ENCODE measurements at regions not wholly inside any gene's neighbourhood (a gene's known extent, or its start where the extent isn't known, plus 50 kb on each side); places are given as distances from the start of the nearest gene placed in this dataset.
A peak's percentile ranks its signal among the peaks of the same experiment; 100 is the strongest.

GRCh38 chr13:99626461-99627082 is 125.3 kb downstream of the TM9SF2 start:
- H3K27me3 Mint-ChIP-seq = peaks cover 4% of the 10 kb centered on the region
- no peaks in the 10 kb centered on the region for H3K27me3 ChIP-seq (ENCODE audit: control insufficient read depth, insufficient read depth, low read length)
- DNase-seq (no peak), ATAC-seq (ENCODE audit: low read depth in 2 of 2) (no peak)
- H3K36me3 ChIP-seq (ENCODE audit: control insufficient read depth, insufficient read depth, low read length) = no peaks in the 10 kb centered on the region
- H3K4me1 ChIP-seq (ENCODE audit: control insufficient read depth, insufficient read depth, low read length, poor library complexity, severe bottlenecking) = no peaks in the 10 kb centered on the region
- H3K4me3 Mint-ChIP-seq = no peak overlapping the region
- H3K4me1 Mint-ChIP-seq = peaks cover 5 to 10% (median 7%) of the 10 kb centered on the region in 4 donors
- H3K36me3 Mint-ChIP-seq = peaks cover 13% of the 10 kb centered on the region
- no peak overlapping the region for H3K27ac Mint-ChIP-seq
- no peak overlapping the region for H3K4me3 ChIP-seq (ENCODE audit: low read depth, low read length)
- H3K27ac ChIP-seq (ENCODE audit: insufficient read depth, low read length, poor library complexity, severe bottlenecking) = no peak overlapping the region
- no peaks in the 10 kb centered on the region for H3K9me3 ChIP-seq (ENCODE audit: control insufficient read depth in 2 of 2, low read length in 2 of 2)
- H3K9me3 Mint-ChIP-seq = peaks cover 0 to 3% (median 0%) of the 10 kb centered on the region in 7 donors

GRCh38 chr13:99624936-99625540 is 123.8 kb downstream of the TM9SF2 start:
- Histone ChIP-seq H3K36me3 (ENCODE audit: control insufficient read depth, insufficient read depth, low read length) (no peaks in the 10 kb centered on the region), H3K4me3 (ENCODE audit: low read depth, low read length) (no peak overlapping the region), H3K4me1 (ENCODE audit: control insufficient read depth, insufficient read depth, low read length, poor library complexity, severe bottlenecking) (no peaks in the 10 kb centered on the region), H3K27ac (ENCODE audit: insufficient read depth, low read length, poor library complexity, severe bottlenecking) (no peak overlapping the region), H3K27me3 (ENCODE audit: control insufficient read depth, insufficient read depth, low read length) (no peaks in the 10 kb centered on the region), H3K9me3 (ENCODE audit: control insufficient read depth in 2 of 2, low read length in 2 of 2) (no peaks in the 10 kb centered on the region)
- H3K4me3 Mint-ChIP-seq = no peak overlapping the region
- peaks cover 0 to 3% (median 0%) of the 10 kb centered on the region in 7 donors for H3K9me3 Mint-ChIP-seq
- H3K4me1 Mint-ChIP-seq = peaks cover 5 to 16% (median 9%) of the 10 kb centered on the region in 4 donors
- ATAC-seq (ENCODE audit: low read depth in 2 of 2) (no peak), DNase-seq (no peak)
- peaks cover 13% of the 10 kb centered on the region for H3K36me3 Mint-ChIP-seq
- H3K27ac Mint-ChIP-seq = no peak overlapping the region
- H3K27me3 Mint-ChIP-seq = peaks cover 4% of the 10 kb centered on the region

GRCh38 chr13:99620806-99621205 is 119.5 kb downstream of the TM9SF2 start:
- Histone ChIP-seq H3K4me3 (ENCODE audit: low read depth, low read length) (no peak overlapping the region), H3K27ac (ENCODE audit: insufficient read depth, low read length, poor library complexity, severe bottlenecking) (no peak overlapping the region), H3K36me3 (ENCODE audit: control insufficient read depth, insufficient read depth, low read length) (no peaks in the 10 kb centered on the region), H3K27me3 (ENCODE audit: control insufficient read depth, insufficient read depth, low read length) (no peaks in the 10 kb centered on the region), H3K9me3 (ENCODE audit: control insufficient read depth in 2 of 2, low read length in 2 of 2) (no peaks in the 10 kb centered on the region), H3K4me1 (ENCODE audit: control insufficient read depth, insufficient read depth, low read length, poor library complexity, severe bottlenecking) (no peaks in the 10 kb centered on the region)
- Mint-ChIP-seq H3K4me1 (peaks cover 0 to 19% (median 12%) of the 10 kb centered on the region in 4 donors), H3K27ac (no peak overlapping the region), H3K36me3 (peaks cover 15% of the 10 kb centered on the region), H3K4me3 (no peak overlapping the region), H3K27me3 (peaks cover 4% of the 10 kb centered on the region), H3K9me3 (peaks cover 0 to 3% (median 0%) of the 10 kb centered on the region in 7 donors)
- no peak for ATAC-seq (ENCODE audit: low read depth in 2 of 2)
- DNase-seq = no peak

GRCh38 chr13:99619207-99619606 is 117.9 kb downstream of the TM9SF2 start:
- Histone ChIP-seq H3K27me3 (ENCODE audit: control insufficient read depth, insufficient read depth, low read length) (no peaks in the 10 kb centered on the region), H3K36me3 (ENCODE audit: control insufficient read depth, insufficient read depth, low read length) (no peaks in the 10 kb centered on the region), H3K27ac (ENCODE audit: insufficient read depth, low read length, poor library complexity, severe bottlenecking) (no peak overlapping the region), H3K9me3 (ENCODE audit: control insufficient read depth in 2 of 2, low read length in 2 of 2) (no peaks in the 10 kb centered on the region), H3K4me3 (ENCODE audit: low read depth, low read length) (no peak overlapping the region), H3K4me1 (ENCODE audit: control insufficient read depth, insufficient read depth, low read length, poor library complexity, severe bottlenecking) (no peaks in the 10 kb centered on the region)
- ATAC-seq (ENCODE audit: low read depth in 2 of 2) (no peak), DNase-seq (no peak)
- Mint-ChIP-seq H3K36me3 (peaks cover 6% of the 10 kb centered on the region), H3K4me1 (peaks cover 0 to 19% (median 12%) of the 10 kb centered on the region in 4 donors), H3K27ac (no peak overlapping the region), H3K4me3 (no peak overlapping the region), H3K27me3 (no peaks in the 10 kb centered on the region), H3K9me3 (peaks cover 0 to 3% (median 0%) of the 10 kb centered on the region in 7 donors)

DNA sequence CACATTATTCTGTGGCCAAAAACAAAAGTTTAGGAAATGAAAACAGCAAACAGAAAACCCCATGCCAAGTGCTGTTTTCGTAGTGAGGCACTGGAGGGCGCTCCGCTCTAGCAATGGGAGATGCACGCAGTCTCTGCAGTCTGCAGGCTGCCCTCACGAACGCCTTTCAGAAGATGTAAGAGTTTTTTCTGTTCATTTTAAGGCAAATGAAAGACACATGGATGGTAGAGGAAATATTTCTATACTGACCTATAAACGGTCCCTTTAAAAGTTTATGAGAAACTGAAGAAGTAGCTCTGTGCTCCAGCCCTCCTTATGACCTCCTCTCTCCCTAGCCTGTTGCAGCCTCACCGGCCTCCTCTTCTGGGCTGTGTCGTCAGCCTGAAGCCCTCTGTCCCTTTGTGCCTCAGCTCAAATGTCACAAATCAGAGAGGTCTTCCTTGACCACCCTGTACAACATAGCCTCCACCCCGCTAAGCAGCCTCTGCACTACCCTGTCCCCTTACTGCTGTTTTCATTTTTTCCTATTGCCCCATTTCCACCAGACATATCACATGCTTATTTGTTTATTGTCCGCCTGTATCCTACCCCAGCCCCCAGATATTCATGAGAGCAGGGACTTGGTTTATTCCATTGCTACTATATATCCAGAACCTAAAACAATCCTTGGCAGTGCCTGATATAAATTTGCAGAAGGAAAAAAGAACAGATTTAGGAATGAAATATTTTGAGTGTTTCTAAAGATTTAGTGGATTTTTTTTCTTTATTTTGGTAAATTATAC is 116.4 kb downstream of the TM9SF2 start:
- no peaks in the 10 kb centered on the region for H3K4me1 ChIP-seq (ENCODE audit: control insufficient read depth, insufficient read depth, low read length, poor library complexity, severe bottlenecking)
- no peaks in the 10 kb centered on the region for H3K9me3 Mint-ChIP-seq
- no peaks in the 10 kb centered on the region for H3K36me3 ChIP-seq (ENCODE audit: control insufficient read depth, insufficient read depth, low read length)
- no peaks in the 10 kb centered on the region for H3K27me3 Mint-ChIP-seq
- DNase-seq (peak in 1 of 3 donors; percentile 35), ATAC-seq (ENCODE audit: low read depth in 2 of 2) (no peak)
- peaks cover 3% of the 10 kb centered on the region for H3K36me3 Mint-ChIP-seq
- peaks cover 5 to 31% (median 19%) of the 10 kb centered on the region in 4 donors for H3K4me1 Mint-ChIP-seq
- no peak overlapping the region for H3K4me3 Mint-ChIP-seq
- no peak overlapping the region for H3K27ac ChIP-seq (ENCODE audit: insufficient read depth, low read length, poor library complexity, severe bottlenecking)
- H3K27ac Mint-ChIP-seq = peak overlapping the region in 2 of 3 donors; percentile 4 to 50
- H3K4me3 ChIP-seq (ENCODE audit: low read depth, low read length) = no peak overlapping the region
- H3K27me3 ChIP-seq (ENCODE audit: control insufficient read depth, insufficient read depth, low read length) = no peaks in the 10 kb centered on the region
- no peaks in the 10 kb centered on the region for H3K9me3 ChIP-seq (ENCODE audit: control insufficient read depth in 2 of 2, low read length in 2 of 2)

DNA sequence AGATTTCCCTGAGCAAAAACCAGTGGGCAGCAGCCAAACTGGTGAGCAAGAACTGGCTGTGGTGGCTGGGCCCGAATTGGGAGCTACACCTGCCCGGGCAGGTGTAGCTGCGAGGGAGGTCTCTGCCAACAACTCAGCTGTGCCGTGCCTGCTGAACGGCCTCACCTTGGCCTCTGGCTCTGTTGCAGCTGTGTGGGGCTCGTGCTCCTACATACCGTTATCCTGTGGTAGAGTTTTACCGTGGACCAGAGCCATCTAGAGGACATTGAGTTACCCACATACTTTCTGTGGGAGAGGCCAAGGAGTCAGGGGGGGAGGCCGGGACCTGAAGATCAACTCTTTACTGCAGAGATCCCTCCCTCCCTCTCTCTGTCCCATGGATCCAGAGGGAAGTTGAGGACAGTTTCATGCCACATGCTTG is 113.2 kb downstream of the TM9SF2 start:
- Histone ChIP-seq H3K36me3 (ENCODE audit: control insufficient read depth, insufficient read depth, low read length) (no peaks in the 10 kb centered on the region), H3K9me3 (ENCODE audit: control insufficient read depth in 2 of 2, low read length in 2 of 2) (no peaks in the 10 kb centered on the region), H3K27ac (ENCODE audit: insufficient read depth, low read length, poor library complexity, severe bottlenecking) (no peak overlapping the region), H3K4me3 (ENCODE audit: low read depth, low read length) (no peak overlapping the region), H3K4me1 (ENCODE audit: control insufficient read depth, insufficient read depth, low read length, poor library complexity, severe bottlenecking) (no peaks in the 10 kb centered on the region), H3K27me3 (ENCODE audit: control insufficient read depth, insufficient read depth, low read length) (no peaks in the 10 kb centered on the region)
- peak; percentile 80 to 86 for ATAC-seq (ENCODE audit: low read depth in 2 of 2)
- H3K9me3 Mint-ChIP-seq = no peaks in the 10 kb centered on the region
- no peak overlapping the region for H3K4me3 Mint-ChIP-seq
- peaks cover 5% of the 10 kb centered on the region for H3K36me3 Mint-ChIP-seq
- peaks cover 14 to 45% (median 34%) of the 10 kb centered on the region in 4 donors for H3K4me1 Mint-ChIP-seq
- H3K27ac Mint-ChIP-seq = no peak overlapping the region
- no peaks in the 10 kb centered on the region for H3K27me3 Mint-ChIP-seq
- peak in 2 of 3 donors; percentile 32 to 61 for DNase-seq

Measured in CD4-positive, CD25-positive, alpha-beta regulatory T cell (primary cell).